ENCODE measurements at regions not wholly inside any gene's neighbourhood (a gene's known extent, or its start where the extent isn't known, plus 50 kb on each side); places are given as distances from the start of the nearest gene placed in this dataset.
"Not testable (repeated sequence)": the region's sequence is repeated elsewhere in the genome, so short reads cannot be mapped to it uniquely, and the experiment has no call there.

GRCh38 chr14:31911160-31911559 lies 165.9 kb upstream of the ARHGAP5 start:
- no peak for DNase-seq (ENCODE audit: low read depth)
- H3K36me3 ChIP-seq (ENCODE audit: insufficient read depth, low read length) = no peaks in the 10 kb centered on the region
- no peak overlapping the region for H3K27ac ChIP-seq (ENCODE audit: low read depth, low read length)
- no peak overlapping the region for H3K9ac ChIP-seq (ENCODE audit: low read length)
- no peak overlapping the region for H2AFZ ChIP-seq (ENCODE audit: low read depth, low read length)
- H3K4me3 Mint-ChIP-seq (ENCODE audit: unreplicated experiment) = no peak overlapping the region
- no peak overlapping the region for H3K4me2 ChIP-seq (ENCODE audit: low read length)
- no peaks in the 10 kb centered on the region for H3K79me2 ChIP-seq (ENCODE audit: insufficient read depth, low read length)
- H3K9me3 ChIP-seq (ENCODE audit: insufficient read depth, low read depth, low read length) = no peaks in the 10 kb centered on the region
- H3K27me3 ChIP-seq (ENCODE audit: insufficient read depth, low read length) = no peaks in the 10 kb centered on the region
- H3K4me1 Mint-ChIP-seq (ENCODE audit: low read depth, unreplicated experiment) = no peaks in the 10 kb centered on the region
- no peaks in the 10 kb centered on the region for H4K20me1 ChIP-seq (ENCODE audit: insufficient read depth, low read length)
- H3K36me3 Mint-ChIP-seq (ENCODE audit: low read depth, unreplicated experiment) = peaks cover 2% of the 10 kb centered on the region
- H3K9me3 Mint-ChIP-seq (ENCODE audit: unreplicated experiment) = peaks cover 22% of the 10 kb centered on the region
- TF ChIP-seq CTCF (IDR thresholded peaks at IDR 0.05; ENCODE audit: insufficient read depth, low read depth, low read length) = no peak
- no peak for TF ChIP-seq EZH2 (IDR thresholded peaks at IDR 0.05; ENCODE audit: insufficient read depth, low read length)
- FAIRE-seq = no peak
- no peaks in the 10 kb centered on the region for H3K27me3 Mint-ChIP-seq (ENCODE audit: low read depth, unreplicated experiment)
- H3K4me3 ChIP-seq (ENCODE audit: insufficient read depth, low read depth, low read length) = no peak overlapping the region
- no peak overlapping the region for H3K27ac Mint-ChIP-seq (ENCODE audit: unreplicated experiment)
- no peaks in the 10 kb centered on the region for H3K4me1 ChIP-seq (ENCODE audit: insufficient read depth, low read length)

- TF ChIP-seq EZH2 (IDR thresholded peaks at IDR 0.05; ENCODE audit: insufficient read depth, low read length) = no peak
- TF ChIP-seq CTCF (IDR thresholded peaks at IDR 0.05; ENCODE audit: insufficient read depth, low read depth, low read length) = no peak
- peaks cover 22% of the 10 kb centered on the region for H3K9me3 Mint-ChIP-seq (ENCODE audit: unreplicated experiment)
- Histone ChIP-seq H3K36me3 (ENCODE audit: insufficient read depth, low read length) (no peaks in the 10 kb centered on the region), H3K4me2 (ENCODE audit: low read length) (no peak overlapping the region), H2AFZ (ENCODE audit: low read depth, low read length) (no peak overlapping the region), H3K27ac (ENCODE audit: low read depth, low read length) (no peak overlapping the region), H3K27me3 (ENCODE audit: insufficient read depth, low read length) (no peaks in the 10 kb centered on the region), H3K9ac (ENCODE audit: low read length) (no peak overlapping the region), H3K9me3 (ENCODE audit: insufficient read depth, low read depth, low read length) (no peaks in the 10 kb centered on the region), H3K79me2 (ENCODE audit: insufficient read depth, low read length) (no peaks in the 10 kb centered on the region), H4K20me1 (ENCODE audit: insufficient read depth, low read length) (no peaks in the 10 kb centered on the region), H3K4me3 (ENCODE audit: insufficient read depth, low read depth, low read length) (no peak overlapping the region), H3K4me1 (ENCODE audit: insufficient read depth, low read length) (no peaks in the 10 kb centered on the region)
- no peak for FAIRE-seq
- H3K27me3 Mint-ChIP-seq (ENCODE audit: low read depth, unreplicated experiment) = no peaks in the 10 kb centered on the region
- no peak for DNase-seq (ENCODE audit: low read depth)
- H3K4me1 Mint-ChIP-seq (ENCODE audit: low read depth, unreplicated experiment) = no peaks in the 10 kb centered on the region
- H3K27ac Mint-ChIP-seq (ENCODE audit: unreplicated experiment) = no peak overlapping the region
- no peak overlapping the region for H3K4me3 Mint-ChIP-seq (ENCODE audit: unreplicated experiment)
- peaks cover 2% of the 10 kb centered on the region for H3K36me3 Mint-ChIP-seq (ENCODE audit: low read depth, unreplicated experiment)
Measured at GRCh38 chr14:31913370-31913769, 163.7 kb upstream of the ARHGAP5 start.

- not testable (repeated sequence) for H3K9me3 Mint-ChIP-seq (ENCODE audit: unreplicated experiment); H3K36me3 Mint-ChIP-seq (ENCODE audit: low read depth, unreplicated experiment); H3K4me2 ChIP-seq (ENCODE audit: low read length); FAIRE-seq; H4K20me1 ChIP-seq (ENCODE audit: insufficient read depth, low read length); H3K27ac Mint-ChIP-seq (ENCODE audit: unreplicated experiment); H3K4me3 ChIP-seq (ENCODE audit: insufficient read depth, low read depth, low read length); H3K4me3 Mint-ChIP-seq (ENCODE audit: unreplicated experiment); H3K4me1 Mint-ChIP-seq (ENCODE audit: low read depth, unreplicated experiment); H3K27me3 ChIP-seq (ENCODE audit: insufficient read depth, low read length); H3K27ac ChIP-seq (ENCODE audit: low read depth, low read length); H3K27me3 Mint-ChIP-seq (ENCODE audit: low read depth, unreplicated experiment); H2AFZ ChIP-seq (ENCODE audit: low read depth, low read length); H3K4me1 ChIP-seq (ENCODE audit: insufficient read depth, low read length); H3K9me3 ChIP-seq (ENCODE audit: insufficient read depth, low read depth, low read length); DNase-seq (ENCODE audit: low read depth); H3K9ac ChIP-seq (ENCODE audit: low read length); H3K79me2 ChIP-seq (ENCODE audit: insufficient read depth, low read length); H3K36me3 ChIP-seq (ENCODE audit: insufficient read depth, low read length)
Measured at GRCh38 chr14:31918289-31918688, 158.8 kb upstream of the ARHGAP5 start.
